Loucy (cell line): ENCODE measurements at regions not wholly inside any gene's neighbourhood (a gene's known extent, or its start where the extent isn't known, plus 50 kb on each side); places are given as distances from the start of the nearest gene placed in this dataset.

Experiments used
- H2AFZ ChIP-seq: fragments of 200-600 bp; sonication (generic); 2 replicates; pipeline ENCODE4 v1.6.0; 2016; ENCODE audit warnings: antibody characterized with exemption, mild to moderate bottlenecking, low read length, moderate library complexity
- H3F3A ChIP-seq: fragments of 200-600 bp; 2 replicates; pipeline ENCODE4 v1.6.0; 2016; ENCODE audit warnings: antibody characterized with exemption, low read depth, mild to moderate bottlenecking
- H3K27me3 ChIP-seq: fragments of 200-600 bp; sonication (generic); 2 replicates; pipeline ENCODE4 v1.6.1; 2014; ENCODE audit warnings: low read length, mild to moderate bottlenecking; ENCODE audit not compliant: insufficient read depth, poor library complexity, severe bottlenecking
- H3K36me3 ChIP-seq: fragments of 200-600 bp; sonication (generic); 2 replicates; pipeline ENCODE4 v1.6.1; 2016; ENCODE audit warnings: low read length; ENCODE audit not compliant: insufficient read depth
- H3K4me1 ChIP-seq: fragments of 200-600 bp; sonication (generic); 2 replicates; pipeline ENCODE4 v1.5.1; 2014; ENCODE audit warnings: low read length, mild to moderate bottlenecking; ENCODE audit not compliant: insufficient read depth, poor library complexity, severe bottlenecking
- H3K4me2 ChIP-seq: fragments of 200-600 bp; sonication (generic); 2 replicates; pipeline ENCODE4 v1.6.0; 2014; ENCODE audit warnings: antibody characterized with exemption, low read length, low read depth, mild to moderate bottlenecking; ENCODE audit not compliant: poor library complexity, severe bottlenecking
- H3K4me3 ChIP-seq: fragments of 200-600 bp; sonication (generic); 2 replicates; pipeline ENCODE4 v1.5.1; 2014; ENCODE audit warnings: low read length, mild to moderate bottlenecking, mixed read lengths; ENCODE audit not compliant: poor library complexity, severe bottlenecking
- H3K79me2 ChIP-seq: fragments of 200-600 bp; sonication (generic); 2 replicates; pipeline ENCODE4 v1.6.1; 2014; ENCODE audit warnings: low read length; ENCODE audit not compliant: insufficient read depth
- H3K9ac ChIP-seq: fragments of 200-600 bp; sonication (generic); 2 replicates; pipeline ENCODE4 v1.6.0; 2014; ENCODE audit warnings: mild to moderate bottlenecking, low read depth, low read length, moderate library complexity; ENCODE audit not compliant: poor library complexity, severe bottlenecking
- H3K9me2 ChIP-seq: fragments of 200-600 bp; sonication (generic); replicated peaks from 2 replicates; pipeline ENCODE4 v1.6.1; 2016; ENCODE audit warnings: low read depth, low read length, mixed read lengths
- H3K9me3 ChIP-seq: fragments of 200-600 bp; sonication (generic); 2 replicates; pipeline ENCODE4 v1.6.1; 2014; ENCODE audit warnings: mild to moderate bottlenecking, antibody characterized with exemption, low read length, low read depth; ENCODE audit not compliant: insufficient read depth
- H4K20me1 ChIP-seq: fragments of 200-600 bp; sonication (generic); 2 replicates; pipeline ENCODE4 v1.6.0; 2014; ENCODE audit warnings: antibody characterized with exemption, low read length, mild to moderate bottlenecking; ENCODE audit not compliant: insufficient read depth, poor library complexity, severe bottlenecking
- CTCF ChIP-seq: fragments of 200-600 bp; sonication (generic); conservative IDR thresholded peaks from 2 replicates; pipeline ENCODE4 v1.5.1; 2014; ENCODE audit warnings: mild to moderate bottlenecking, antibody characterized with exemption, low read length
- EZH2phosphoT487 ChIP-seq: fragments of 200-600 bp; IDR thresholded peaks from 2 replicates; pipeline ENCODE4 v1.6.1; 2018; ENCODE audit warnings: antibody characterized with exemption, mild to moderate bottlenecking, moderate library complexity, borderline replicate concordance

GRCh38 chr6:6966127-6966526 is 141.6 kb upstream of the RREB1 start:
- no peaks in the 10 kb centered on the region for H3K36me3 ChIP-seq
- H2AFZ ChIP-seq, result no peak overlapping the region
- H3K9me3 ChIP-seq, result no peaks in the 10 kb centered on the region
- H3K9me2 ChIP-seq, result no peaks in the 10 kb centered on the region
- H3K4me1 ChIP-seq, result no peaks in the 10 kb centered on the region
- no peaks in the 10 kb centered on the region for H3F3A ChIP-seq
- H3K79me2 ChIP-seq, result no peaks in the 10 kb centered on the region
- no peak overlapping the region for H3K9ac ChIP-seq
- no peak overlapping the region for H3K4me3 ChIP-seq
- no peaks in the 10 kb centered on the region for H4K20me1 ChIP-seq
- H3K4me2 ChIP-seq, result no peak overlapping the region
- TF ChIP-seq EZH2phosphoT487, result no peak
- TF ChIP-seq CTCF, result no peak
- H3K27me3 ChIP-seq, result no peaks in the 10 kb centered on the region

GRCh38 chr6:6966569-6966968 is 141.2 kb upstream of the RREB1 start:
- H3K4me3 ChIP-seq, result no peak overlapping the region
- H2AFZ ChIP-seq, result no peak overlapping the region
- H3K4me1 ChIP-seq, result no peaks in the 10 kb centered on the region
- no peaks in the 10 kb centered on the region for H3K9me2 ChIP-seq
- TF ChIP-seq EZH2phosphoT487 (no peak), CTCF (no peak)
- no peaks in the 10 kb centered on the region for H3K27me3 ChIP-seq
- no peaks in the 10 kb centered on the region for H4K20me1 ChIP-seq
- H3F3A ChIP-seq, result no peaks in the 10 kb centered on the region
- H3K9me3 ChIP-seq, result no peaks in the 10 kb centered on the region
- H3K4me2 ChIP-seq, result no peak overlapping the region
- no peak overlapping the region for H3K9ac ChIP-seq
- no peaks in the 10 kb centered on the region for H3K79me2 ChIP-seq
- H3K36me3 ChIP-seq, result no peaks in the 10 kb centered on the region

DNA sequence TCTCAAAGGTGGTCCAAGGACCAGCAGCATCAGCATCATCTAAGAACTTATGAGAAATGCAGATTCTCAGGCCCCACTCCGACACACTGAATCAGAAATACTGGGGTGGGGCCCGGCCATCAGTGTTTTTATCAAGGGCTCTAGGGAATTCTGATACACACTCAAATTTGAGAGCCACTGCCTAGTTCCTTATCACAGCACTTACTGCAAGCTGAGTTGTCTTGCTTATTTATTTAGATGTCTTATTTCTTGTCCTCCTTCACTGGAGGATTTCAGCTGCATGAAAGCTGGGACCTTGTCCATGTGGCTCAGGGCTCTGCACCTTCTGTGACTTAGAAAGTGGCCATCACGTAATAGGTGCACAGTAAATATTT is 139.4 kb upstream of the RREB1 start:
- Histone ChIP-seq H3F3A (no peaks in the 10 kb centered on the region), H3K79me2 (no peaks in the 10 kb centered on the region), H4K20me1 (no peaks in the 10 kb centered on the region), H3K4me3 (no peak overlapping the region), H3K9me2 (no peaks in the 10 kb centered on the region), H3K4me1 (no peaks in the 10 kb centered on the region), H2AFZ (no peak overlapping the region), H3K9me3 (no peaks in the 10 kb centered on the region), H3K36me3 (no peaks in the 10 kb centered on the region), H3K9ac (no peak overlapping the region), H3K27me3 (no peaks in the 10 kb centered on the region), H3K4me2 (no peak overlapping the region)
- TF ChIP-seq CTCF, result no peak
- no peak for TF ChIP-seq EZH2phosphoT487
